ENCODE measurements at regions not wholly inside any gene's neighbourhood (a gene's known extent, or its start where the extent isn't known, plus 50 kb on each side); places are given as distances from the start of the nearest gene placed in this dataset.
A peak's percentile ranks its signal among the peaks of the same experiment; 100 is the strongest.
"Not testable (repeated sequence)": the region's sequence is repeated elsewhere in the genome, so short reads cannot be mapped to it uniquely, and the experiment has no call there.

DNA sequence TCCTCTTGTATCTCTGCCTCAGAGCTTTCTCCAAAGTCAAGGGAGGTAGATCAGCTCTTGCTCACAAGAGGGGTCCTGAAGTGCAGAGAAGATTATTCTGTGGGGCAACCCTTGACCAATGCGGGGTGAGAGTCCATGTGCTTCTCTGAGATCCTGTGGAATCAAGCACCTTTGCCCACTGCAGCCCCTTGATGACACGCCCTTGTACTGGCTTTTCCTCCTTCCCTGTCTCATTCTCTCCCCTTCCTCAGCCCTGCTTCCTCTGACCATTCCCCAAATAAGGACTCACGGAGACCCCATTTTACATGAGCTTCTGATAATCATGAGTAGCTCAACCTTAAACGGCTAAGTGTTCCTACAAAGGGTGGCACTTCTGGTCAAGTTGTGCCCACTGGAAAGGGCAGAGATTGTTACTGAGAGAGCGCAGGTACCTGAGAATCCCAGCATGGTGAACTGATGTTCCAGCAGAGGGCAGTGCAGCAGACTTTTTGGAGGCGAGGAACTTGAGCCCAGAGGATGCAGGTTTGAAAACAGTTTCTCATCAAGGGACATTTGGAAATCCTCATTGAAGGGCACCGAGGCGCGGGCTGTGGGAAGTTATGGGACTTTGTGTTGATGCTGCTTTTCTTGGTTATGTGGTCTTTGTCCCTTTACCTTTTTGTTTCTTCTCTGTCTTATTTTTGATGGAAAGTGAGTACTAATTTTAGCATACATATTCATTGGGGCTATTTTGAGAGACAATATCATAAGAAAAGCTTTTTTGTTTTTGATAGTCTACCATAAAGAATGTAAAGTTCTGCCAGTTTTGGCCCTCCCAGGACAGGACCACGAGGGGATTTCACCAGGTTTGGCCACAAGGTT is 201.3 kb downstream of the RBM46 start:
- peak; percentile 53 for DNase-seq (ENCODE audit: low spot score)

DNA sequence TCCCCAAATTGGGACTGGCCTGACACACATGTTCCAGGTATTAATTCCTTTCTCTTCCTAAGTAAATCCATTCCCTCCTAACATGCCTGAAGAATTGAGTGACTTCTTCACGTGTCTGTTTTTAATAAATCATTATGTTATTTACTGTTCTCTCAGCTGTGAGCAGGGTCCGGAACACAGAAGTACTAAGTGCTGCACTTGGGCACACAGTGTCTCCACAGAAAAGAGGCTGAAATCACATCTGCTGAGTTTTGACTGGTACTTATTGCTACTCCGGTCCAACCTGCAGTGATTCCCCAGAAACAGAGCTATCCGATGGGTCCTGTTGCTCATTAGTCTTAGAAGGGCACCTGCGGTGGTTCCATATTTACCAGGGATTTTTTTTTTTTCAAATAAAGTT is 202.6 kb downstream of the RBM46 start:
- DNase-seq (ENCODE audit: low spot score) = no peak

DNA sequence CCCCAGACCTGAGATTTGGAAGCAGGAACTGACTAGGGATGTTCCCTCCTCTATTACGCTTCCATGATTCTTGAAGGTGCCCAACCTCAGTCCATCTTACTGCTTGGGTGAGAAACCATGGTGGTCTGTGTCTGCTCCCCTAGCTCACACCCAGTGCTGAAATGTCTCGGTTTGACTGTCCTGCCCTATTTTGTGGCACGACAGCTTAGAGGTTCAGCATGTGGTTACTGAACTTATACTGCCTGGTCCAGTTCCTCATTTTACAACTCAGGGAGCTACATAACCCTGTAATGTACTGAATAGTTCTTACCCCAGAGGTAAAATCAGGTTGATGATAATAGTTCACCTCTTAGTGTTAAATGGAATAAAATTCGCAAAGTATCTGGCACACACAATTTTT is 203.1 kb downstream of the RBM46 start:
- DNase-seq (ENCODE audit: low spot score) = no peak

GRCh38 chr4:154984616-154985015 is 203.5 kb downstream of the RBM46 start:
- no peak for DNase-seq (ENCODE audit: low spot score)

GRCh38 chr4:154985673-154986072 is 204.6 kb downstream of the RBM46 start:
- no peak for DNase-seq (ENCODE audit: low spot score)

GRCh38 chr4:154988511-154988910 is 207.4 kb downstream of the RBM46 start:
- no peak for DNase-seq (ENCODE audit: low spot score)

DNA sequence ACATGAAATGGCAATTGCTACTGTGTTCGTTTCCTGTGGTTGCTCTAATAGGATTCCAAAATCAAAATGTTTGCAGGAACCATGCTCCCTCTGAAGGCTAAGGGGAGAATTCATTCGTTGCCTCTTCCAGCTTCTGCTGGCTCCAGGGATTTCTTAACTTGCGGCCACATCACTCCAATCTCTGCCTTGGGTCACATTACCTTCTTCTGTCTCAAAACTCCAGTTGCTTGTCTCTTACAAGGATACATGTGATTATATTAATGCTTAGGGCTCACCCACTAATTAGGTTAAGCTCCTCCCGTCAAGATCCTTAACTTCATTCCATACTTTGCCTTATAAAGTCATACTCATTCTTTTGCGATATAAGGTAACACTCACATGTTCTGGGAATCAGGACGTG is 208.4 kb downstream of the RBM46 start:
- DNase-seq (ENCODE audit: low spot score) = no peak

- DNase-seq (ENCODE audit: low spot score) = not testable (repeated sequence)
Observed at GRCh38 chr4:154997866-154998265, 210.6 kb upstream of the NPY2R start.

GRCh38 chr4:154998284-154998683 is 210.2 kb upstream of the NPY2R start:
- DNase-seq (ENCODE audit: low spot score) = no peak

- no peak for DNase-seq (ENCODE audit: low spot score)
Observed at GRCh38 chr4:154998773-154999172, 209.7 kb upstream of the NPY2R start.

DNA sequence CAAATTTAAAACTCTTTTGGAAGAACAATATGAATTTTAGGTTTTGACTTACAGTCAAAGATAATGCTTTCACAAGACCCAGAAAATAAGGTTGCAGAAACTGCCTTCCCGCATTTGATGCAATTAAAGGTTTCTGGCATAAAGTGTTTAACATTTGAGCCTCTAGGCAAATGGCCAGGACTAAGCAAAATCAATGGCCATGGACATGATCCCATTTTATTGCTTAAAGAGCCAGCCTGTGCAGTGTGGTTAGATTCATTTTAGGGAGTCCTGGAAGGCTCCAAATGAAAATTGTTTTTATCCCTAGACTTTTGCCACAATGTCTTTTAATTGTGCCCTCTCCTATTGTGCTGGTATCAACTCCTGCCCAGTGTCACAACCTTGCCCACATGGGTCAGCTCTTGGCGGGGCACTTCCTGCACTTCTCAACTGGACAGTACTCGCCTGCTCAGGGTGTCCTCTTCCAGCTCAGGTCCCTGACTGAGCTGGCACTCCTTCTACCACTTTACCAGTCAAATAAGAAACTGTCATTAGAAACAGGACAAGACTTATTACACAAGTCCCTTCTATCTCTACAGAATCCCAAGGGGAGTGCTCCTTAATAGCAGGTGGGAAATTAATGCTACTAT is 208.4 kb upstream of the NPY2R start:
- no peak for DNase-seq (ENCODE audit: low spot score)

DNA sequence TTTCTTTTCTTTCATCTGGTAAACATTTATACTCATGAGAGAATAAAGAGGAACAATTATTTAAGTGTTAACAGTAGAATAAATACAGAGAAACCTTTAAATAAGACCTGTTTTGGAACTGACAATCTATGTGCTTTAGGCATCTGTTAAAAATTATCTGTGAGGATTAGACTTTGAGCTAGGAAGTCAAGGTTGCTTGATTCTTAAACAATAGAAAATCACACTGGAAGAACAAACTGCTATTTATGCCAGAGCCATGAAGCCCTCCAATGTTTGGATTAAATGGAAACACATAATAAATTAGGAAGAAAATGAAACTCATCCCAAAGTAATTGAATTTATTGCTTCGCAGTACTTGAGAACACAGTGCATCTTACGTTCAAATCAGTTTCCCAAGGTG is 207.2 kb upstream of the NPY2R start:
- no peak for DNase-seq (ENCODE audit: low spot score)

DNA sequence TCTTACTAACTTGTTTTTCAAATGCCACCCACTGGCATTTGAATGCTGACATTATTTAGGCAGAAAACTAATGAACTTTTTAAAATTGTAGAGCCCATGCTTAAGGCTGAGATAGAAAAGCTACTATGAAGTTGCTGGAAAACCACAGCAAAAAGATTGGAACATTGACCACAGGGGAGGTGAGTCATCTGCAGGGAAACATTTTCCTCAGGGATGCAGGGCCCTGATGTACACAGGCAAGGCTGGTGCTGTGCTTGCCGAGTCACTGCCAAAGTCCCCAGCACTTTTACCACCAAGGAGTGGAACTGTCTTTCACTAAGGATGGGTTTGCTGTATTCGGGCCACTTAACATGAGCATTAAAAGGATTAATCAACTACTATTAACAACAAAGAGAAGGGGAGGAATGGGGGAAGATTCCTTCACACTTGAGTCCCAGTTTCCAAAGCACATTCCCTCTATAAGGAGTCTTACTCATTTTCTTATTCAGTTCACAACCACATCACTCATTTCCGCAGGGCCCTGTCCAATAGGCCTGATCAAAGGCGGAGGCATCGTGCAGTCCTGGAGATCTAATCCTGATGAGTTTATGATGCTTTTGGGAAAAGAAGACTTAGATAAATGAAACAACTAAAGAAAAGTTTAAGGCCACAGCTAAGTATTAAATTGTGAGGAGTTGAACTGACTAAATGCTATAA is 202.9 kb upstream of the NPY2R start:
- DNase-seq (ENCODE audit: low spot score) = peak; percentile 79

GRCh38 chr4:155007660-155008176 is 200.7 kb upstream of the NPY2R start:
- no peak for DNase-seq (ENCODE audit: low spot score)

GRCh38 chr4:155008389-155008788 is 200.0 kb upstream of the NPY2R start:
- DNase-seq (ENCODE audit: low spot score) = no peak

- no peak for DNase-seq (ENCODE audit: low spot score)
Observed at GRCh38 chr4:155009288-155009687, 199.1 kb upstream of the NPY2R start.

GRCh38 chr4:155010376-155010775 is 198.1 kb upstream of the NPY2R start:
- no peak for DNase-seq (ENCODE audit: low spot score)

DNA sequence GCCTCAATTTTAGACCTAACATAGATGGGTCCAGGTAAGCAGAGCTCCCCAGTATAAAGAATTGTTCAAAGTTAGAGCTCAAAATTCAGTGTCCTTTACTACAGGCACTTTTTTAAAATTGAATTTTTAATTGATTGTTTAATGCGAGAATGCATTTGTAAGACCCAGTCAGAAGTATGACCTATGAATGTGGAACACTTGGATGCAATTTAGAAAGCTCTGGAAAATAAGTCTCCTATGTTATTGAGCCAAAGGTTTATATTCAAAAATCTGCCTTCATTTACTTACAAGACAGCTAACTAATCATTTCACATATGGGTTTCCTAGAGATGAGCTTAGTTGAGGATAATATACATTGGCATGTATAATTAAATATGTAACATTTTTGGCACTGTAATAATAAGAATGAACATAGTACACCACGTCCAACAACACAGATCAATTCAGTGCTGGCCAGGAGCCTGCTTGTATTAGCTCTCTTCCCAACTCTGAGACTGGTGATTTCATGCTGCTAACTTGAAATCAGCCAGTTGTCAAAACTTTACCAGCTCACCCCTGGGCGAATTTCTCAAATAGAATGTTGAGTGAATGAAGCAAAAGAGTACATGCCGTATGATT is 197.2 kb upstream of the NPY2R start:
- no peak for DNase-seq (ENCODE audit: low spot score)

DNA sequence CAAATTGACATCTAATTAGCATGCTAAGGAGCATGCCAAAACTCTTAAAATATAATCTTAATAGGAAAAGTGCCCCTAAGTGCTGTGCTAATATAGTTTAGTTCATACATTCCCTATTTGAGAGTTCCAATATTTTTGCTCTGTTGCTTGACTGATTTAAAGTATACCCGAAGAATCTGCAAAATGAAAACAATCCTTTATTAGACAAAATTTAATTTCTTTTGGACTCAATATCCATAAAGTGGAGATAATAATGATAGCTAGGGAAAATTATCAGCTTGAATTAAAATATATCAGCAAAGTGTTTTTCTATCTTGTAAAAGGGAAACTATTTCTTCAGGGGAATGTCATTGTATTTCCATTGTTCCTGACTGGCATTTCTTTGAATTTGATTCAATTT is 196.0 kb upstream of the NPY2R start:
- DNase-seq (ENCODE audit: low spot score) = no peak

DNA sequence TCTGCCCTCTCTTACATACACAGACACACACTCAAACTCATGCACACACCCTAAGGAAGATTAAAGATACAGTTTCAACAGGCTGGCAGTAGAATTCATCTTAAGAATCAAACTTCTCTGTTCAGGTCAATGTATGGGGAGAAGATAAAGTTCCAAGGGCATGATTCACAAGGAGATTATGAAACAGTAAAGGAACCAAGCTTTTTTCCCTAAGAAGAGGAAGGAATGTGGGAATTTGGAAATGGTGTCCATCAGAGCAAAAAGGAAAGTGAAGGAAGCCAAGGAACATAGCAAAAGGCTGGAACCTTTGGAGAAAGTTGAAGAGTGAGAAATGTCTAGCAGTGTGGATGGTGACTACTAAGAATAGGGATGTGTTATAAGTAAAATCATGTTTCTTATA is 191.0 kb upstream of the NPY2R start:
- DNase-seq (ENCODE audit: low spot score) = no peak

- DNase-seq (ENCODE audit: low spot score) = peak; percentile 16
Observed at GRCh38 chr4:155025762-155026457, 182.5 kb upstream of the NPY2R start.

GRCh38 chr4:155026715-155027114 is 181.7 kb upstream of the NPY2R start:
- no peak for DNase-seq (ENCODE audit: low spot score)

All from H4 (cell line).